Heart left ventricle (tissue), 13 donors: ENCODE measurements at regions not wholly inside any gene's neighbourhood (a gene's known extent, or its start where the extent isn't known, plus 50 kb on each side); places are given as distances from the start of the nearest gene placed in this dataset.

Experiments used
- CTCF ChIP-seq, 12 donors: fragments of 200-600 bp; sonication (generic) in 4 of 12; IDR thresholded peaks; one replicate each; pipeline versions ENCODE4 v1.5.0 to v1.8.0; 2018 to 2022; ENCODE audit warnings: antibody characterized with exemption in 12 of 12, mild to moderate bottlenecking in 5 of 12
- POLR2A ChIP-seq, 2 donors: fragments of 450-650 bp; IDR thresholded peaks; one replicate each; pipeline ENCODE4 v1.6.1; 2017; ENCODE audit warnings: antibody characterized with exemption in 2 of 2, mild to moderate bottlenecking in 2 of 2, moderate library complexity in 2 of 2
- donor health status: ischemic (EF 13 %, LVEDD 7.1; RV severe dilation, severe dysfunction).
- donor health status: DM: no; HTN: yes; CAD: no.
- donor health status: DM: no; HTN: no; CAD: no.
- donor health status: ischemic (EF 25% LVEDD 6.9; RV normal size, moderate dysfunction).
- donor health status: ischemic (EF 25% LVEDD 5.7; RV mildly dilated, moderate dysfunction).
- donor health status: ischemic (EF 35%, LVEDD 5.7; RV mildly dilated, moderate dysfunction).
- donor health status: nonischemic (EF 11% LVEDD 7.7; RV severe dilation, severe dysfunction).
- donor health status: DM: yes; HTN: yes; CAD: no.
- donor health status: PGD.
- donor health status: ischemic (EF 29% LVEDD 5.4; RV normal size, mild dysfunction).
- donor health status: nonischemic (EF 23%, LVEDD 6.1; RV moderate dilation, normal function).

- no peak for TF ChIP-seq CTCF (IDR thresholded peaks at IDR 0.05)
- no peak for TF ChIP-seq POLR2A (IDR thresholded peaks at IDR 0.05)
Measured at GRCh38 chr4:189780391-189780790, 160.3 kb upstream of the FRG1 start.
